ENCODE measurements at regions not wholly inside any gene's neighbourhood (a gene's known extent, or its start where the extent isn't known, plus 50 kb on each side); places are given as distances from the start of the nearest gene placed in this dataset.

GRCh38 chr1:209383422-209383821 lies 200.1 kb upstream of the CAMK1G start:
- Histone ChIP-seq H3K36me3 (ENCODE audit: control insufficient read depth, insufficient read depth, low read length) (no peaks in the 10 kb centered on the region), H3K4me3 (ENCODE audit: low read depth in 2 of 2, low read length in 2 of 2) (peak overlapping the region in 1 of 2 experiments; percentile 4; a peak in 1 of 4 replicates), H3K4me1 (ENCODE audit: control insufficient read depth, insufficient read depth, low read length) (no peaks in the 10 kb centered on the region), H3K27ac (ENCODE audit: low read length) (no peak overlapping the region), H3K27me3 (ENCODE audit: control insufficient read depth, insufficient read depth, low read length) (no peaks in the 10 kb centered on the region), H3K9me3 (ENCODE audit: control insufficient read depth, insufficient read depth, low read depth, low read length) (no peaks in the 10 kb centered on the region)
- TF ChIP-seq CTCF (IDR thresholded peaks at IDR 0.05): no peak
- no peak for TF ChIP-seq POLR2AphosphoS5 (IDR thresholded peaks at IDR 0.05; ENCODE audit: low read depth, low read length)
- TF ChIP-seq REST (IDR thresholded peaks at IDR 0.05; ENCODE audit: insufficient read depth in 1 of 2, low read depth in 2 of 2, low read length in 1 of 2): no peak
- no peak for TF ChIP-seq TCF7L2 (IDR thresholded peaks at IDR 0.05; ENCODE audit: low read depth, low read length)
- no peak for TF ChIP-seq SIN3A (IDR thresholded peaks at IDR 0.05; ENCODE audit: borderline replicate concordance, insufficient read depth, low read depth, low read length)
- DNase-seq (ENCODE audit: low read depth, low spot score) (no peak), ATAC-seq (no peak)
- in situ Hi-C loops (cut with HindIII; ENCODE audit: low pct_unique_long_range_greater_than_20kb, low sequenced_read_pairs) (no loop called here), intact Hi-C loops (cut with micrococcal nuclease; ENCODE audit: unreplicated experiment) (no loop called here)
- POLR2A ChIA-PET: no interaction called here
- CTCF ChIA-PET: no interaction called here
- BruUV-seq (replicated peaks): no TSS peak

- TF ChIP-seq SIN3A (IDR thresholded peaks at IDR 0.05; ENCODE audit: borderline replicate concordance, insufficient read depth, low read depth, low read length): no peak
- no peak for TF ChIP-seq TCF7L2 (IDR thresholded peaks at IDR 0.05; ENCODE audit: low read depth, low read length)
- no peak for TF ChIP-seq CTCF (IDR thresholded peaks at IDR 0.05)
- no peak for TF ChIP-seq POLR2AphosphoS5 (IDR thresholded peaks at IDR 0.05; ENCODE audit: low read depth, low read length)
- no peak for TF ChIP-seq REST (IDR thresholded peaks at IDR 0.05; ENCODE audit: insufficient read depth in 1 of 2, low read depth in 2 of 2, low read length in 1 of 2)
- no peaks in the 10 kb centered on the region for H3K27me3 ChIP-seq (ENCODE audit: control insufficient read depth, insufficient read depth, low read length)
- ChIA-PET CTCF (no interaction called here), POLR2A (no interaction called here)
- BruUV-seq (replicated peaks): no TSS peak
- H3K4me1 ChIP-seq (ENCODE audit: control insufficient read depth, insufficient read depth, low read length): no peaks in the 10 kb centered on the region
- intact Hi-C loops (cut with micrococcal nuclease; ENCODE audit: unreplicated experiment): no loop called here
- DNase-seq (ENCODE audit: low read depth, low spot score) (no peak), ATAC-seq (no peak)
- no peak overlapping the region for H3K27ac ChIP-seq (ENCODE audit: low read length)
- in situ Hi-C loops (cut with HindIII; ENCODE audit: low pct_unique_long_range_greater_than_20kb, low sequenced_read_pairs): no loop called here
- H3K9me3 ChIP-seq (ENCODE audit: control insufficient read depth, insufficient read depth, low read depth, low read length): no peaks in the 10 kb centered on the region
- H3K4me3 ChIP-seq (ENCODE audit: low read depth in 2 of 2, low read length in 2 of 2): no peak overlapping the region
- H3K36me3 ChIP-seq (ENCODE audit: control insufficient read depth, insufficient read depth, low read length): no peaks in the 10 kb centered on the region
Measured at GRCh38 chr1:209383907-209384709, 199.4 kb upstream of the CAMK1G start.
